ENCODE measurements at regions not wholly inside any gene's neighbourhood (a gene's known extent, or its start where the extent isn't known, plus 50 kb on each side); places are given as distances from the start of the nearest gene placed in this dataset.

- ATAC-seq, result no peak
- no peak overlapping the region for H3K27ac Mint-ChIP-seq
- POLR2A ChIA-PET, result no interaction called here
Observed at GRCh38 chr10:59064080-59064692, 112.3 kb upstream of the PHYHIPL start.

DNA sequence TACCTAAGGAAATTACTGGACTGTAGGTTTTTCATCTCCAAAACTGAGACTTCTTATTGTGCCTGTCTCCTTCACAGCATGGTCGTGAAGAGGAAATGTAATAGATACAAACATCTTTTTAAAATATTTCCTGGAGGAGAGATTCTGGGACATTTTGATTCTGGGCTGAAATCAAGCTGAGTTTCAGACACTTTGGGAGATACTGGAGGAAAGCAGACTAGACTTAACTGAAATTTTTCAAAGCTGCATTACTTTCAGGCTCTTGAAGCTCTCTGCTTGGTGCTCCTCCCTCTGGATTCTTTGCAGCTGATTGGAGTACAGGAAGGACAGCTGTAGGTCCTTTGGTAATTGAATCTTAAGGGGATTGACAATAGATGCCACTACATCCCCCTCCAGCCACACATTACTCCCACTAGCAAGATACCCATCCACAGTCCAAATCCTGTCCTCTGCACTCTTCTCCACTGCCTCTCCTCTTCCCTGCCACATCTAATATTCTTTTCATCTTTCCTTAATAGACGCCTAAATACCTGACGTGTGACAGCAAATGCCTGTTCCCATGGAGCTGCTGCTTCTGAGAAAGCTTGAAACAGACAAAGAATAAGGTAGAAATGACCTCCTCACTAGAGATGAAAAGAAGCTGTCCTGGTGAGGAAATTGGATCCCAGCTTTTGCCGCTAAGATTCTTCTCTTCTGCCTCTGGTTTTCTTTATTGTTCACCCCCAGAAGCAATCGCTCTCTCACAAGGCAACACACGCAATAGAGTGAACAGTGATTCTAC is 111.5 kb upstream of the PHYHIPL start:
- no peaks in the 10 kb centered on the region for H3K27me3 Mint-ChIP-seq (ENCODE audit: low read depth)
- DNase-seq (ENCODE audit: low spot score) (no peak), ATAC-seq (peak; percentile 41; the same call in 1 of the 2 replicates)
- no peak overlapping the region for H3K27ac Mint-ChIP-seq
- POLR2A ChIA-PET, result no interaction called here
- no peak overlapping the region for H3K4me3 Mint-ChIP-seq
- peaks cover 41% of the 10 kb centered on the region for H3K4me1 Mint-ChIP-seq
- no peaks in the 10 kb centered on the region for H3K36me3 Mint-ChIP-seq
- H3K9me3 Mint-ChIP-seq, result peaks cover 14% of the 10 kb centered on the region
- CTCF ChIA-PET, result no interaction called here
- TF ChIP-seq AFF4 (CRISPR knock-in tag; IDR thresholded peaks at IDR 0.05; ENCODE audit: borderline replicate concordance), result no peak
- TF ChIP-seq, protein P1, sequence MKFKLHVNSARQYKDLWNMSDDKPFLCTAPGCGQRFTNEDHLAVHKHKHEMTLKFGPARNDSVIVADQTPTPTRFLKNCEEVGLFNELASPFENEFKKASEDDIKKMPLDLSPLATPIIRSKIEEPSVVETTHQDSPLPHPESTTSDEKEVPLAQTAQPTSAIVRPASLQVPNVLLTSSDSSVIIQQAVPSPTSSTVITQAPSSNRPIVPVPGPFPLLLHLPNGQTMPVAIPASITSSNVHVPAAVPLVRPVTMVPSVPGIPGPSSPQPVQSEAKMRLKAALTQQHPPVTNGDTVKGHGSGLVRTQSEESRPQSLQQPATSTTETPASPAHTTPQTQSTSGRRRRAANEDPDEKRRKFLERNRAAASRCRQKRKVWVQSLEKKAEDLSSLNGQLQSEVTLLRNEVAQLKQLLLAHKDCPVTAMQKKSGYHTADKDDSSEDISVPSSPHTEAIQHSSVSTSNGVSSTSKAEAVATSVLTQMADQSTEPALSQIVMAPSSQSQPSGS (CRISPR knock-in tag; IDR thresholded peaks at IDR 0.05; ENCODE audit: borderline replicate concordance, low read depth), result no peak
- no peak for TF ChIP-seq ETV6 (CRISPR knock-in tag; IDR thresholded peaks at IDR 0.05)
- no peak for TF ChIP-seq NFYB (CRISPR knock-in tag; conservative IDR thresholded peaks at IDR 0.05; ENCODE audit: low read depth)
- TF ChIP-seq ESRRA (CRISPR knock-in tag; IDR thresholded peaks at IDR 0.05; ENCODE audit: borderline replicate concordance), result no peak
- TF ChIP-seq ZNF263 (CRISPR knock-in tag; IDR thresholded peaks at IDR 0.05; ENCODE audit: low read depth), result no peak
- TF ChIP-seq ZNF423 (CRISPR knock-in tag; IDR thresholded peaks at IDR 0.05), result no peak
- TF ChIP-seq ELF4 (CRISPR knock-in tag; IDR thresholded peaks at IDR 0.05; ENCODE audit: low read depth), result no peak
- no peak for TF ChIP-seq TCF7 (CRISPR knock-in tag; IDR thresholded peaks at IDR 0.05; ENCODE audit: low read depth)
- TF ChIP-seq NFATC4 (CRISPR knock-in tag; IDR thresholded peaks at IDR 0.05), result no peak
- no peak for TF ChIP-seq HMGA2 (CRISPR knock-in tag; IDR thresholded peaks at IDR 0.05)
- TF ChIP-seq ZNF396 (CRISPR knock-in tag; IDR thresholded peaks at IDR 0.05; ENCODE audit: borderline replicate concordance), result no peak
- TF ChIP-seq OVOL2 (CRISPR knock-in tag; IDR thresholded peaks at IDR 0.05; ENCODE audit: borderline replicate concordance), result no peak

More at GRCh38 chr10:59064080-59064692, 112.3 kb upstream of the PHYHIPL start:
- H3K4me1 Mint-ChIP-seq, result peaks cover 43% of the 10 kb centered on the region
- TF ChIP-seq TP53 (CRISPR knock-in tag; IDR thresholded peaks at IDR 0.05) (no peak), OVOL2 (CRISPR knock-in tag; IDR thresholded peaks at IDR 0.05; ENCODE audit: borderline replicate concordance) (no peak), GTF2I (CRISPR knock-in tag; conservative IDR thresholded peaks at IDR 0.05) (no peak), GABPB1 (CRISPR knock-in tag; IDR thresholded peaks at IDR 0.05) (no peak), PRRX2 (CRISPR knock-in tag; IDR thresholded peaks at IDR 0.05) (no peak), ETV6 (CRISPR knock-in tag; IDR thresholded peaks at IDR 0.05) (no peak), E2F4 (CRISPR knock-in tag; IDR thresholded peaks at IDR 0.05; ENCODE audit: borderline replicate concordance, low read depth) (no peak), PRDM15 (CRISPR knock-in tag; IDR thresholded peaks at IDR 0.05) (no peak), ZNF138 (CRISPR knock-in tag; conservative IDR thresholded peaks at IDR 0.05) (no peak), SMAD3 (CRISPR knock-in tag; IDR thresholded peaks at IDR 0.05; ENCODE audit: borderline replicate concordance) (no peak), CREM (CRISPR knock-in tag; IDR thresholded peaks at IDR 0.05) (no peak)
- TF ChIP-seq, protein P2, sequence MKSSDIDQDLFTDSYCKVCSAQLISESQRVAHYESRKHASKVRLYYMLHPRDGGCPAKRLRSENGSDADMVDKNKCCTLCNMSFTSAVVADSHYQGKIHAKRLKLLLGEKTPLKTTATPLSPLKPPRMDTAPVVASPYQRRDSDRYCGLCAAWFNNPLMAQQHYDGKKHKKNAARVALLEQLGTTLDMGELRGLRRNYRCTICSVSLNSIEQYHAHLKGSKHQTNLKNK (CRISPR knock-in tag; IDR thresholded peaks at IDR 0.05), result no peak
- CTCF ChIA-PET, result no interaction called here
- no peaks in the 10 kb centered on the region for H3K36me3 Mint-ChIP-seq
- DNase-seq (ENCODE audit: low spot score), result no peak
- H3K4me3 Mint-ChIP-seq, result no peak overlapping the region
- peaks cover 6% of the 10 kb centered on the region for H3K9me3 Mint-ChIP-seq
- no peaks in the 10 kb centered on the region for H3K27me3 Mint-ChIP-seq (ENCODE audit: low read depth)
